ENCODE measurements at regions not wholly inside any gene's neighbourhood (a gene's known extent, or its start where the extent isn't known, plus 50 kb on each side); places are given as distances from the start of the nearest gene placed in this dataset.

GRCh38 chr10:111822661-111823060 is 360.9 kb downstream of the GPAM start:
- DNase-seq (ENCODE audit: low spot score), result no peak

- no peak for DNase-seq (ENCODE audit: low spot score)
Measured at GRCh38 chr10:111824128-111824527, 359.4 kb downstream of the GPAM start.

- DNase-seq (ENCODE audit: low spot score), result no peak
Measured at GRCh38 chr10:111830359-111830758, 353.2 kb downstream of the GPAM start.

GRCh38 chr10:111831058-111831457 is 352.5 kb downstream of the GPAM start:
- no peak for DNase-seq (ENCODE audit: low spot score)

GRCh38 chr10:111833251-111833650 is 350.3 kb downstream of the GPAM start:
- DNase-seq (ENCODE audit: low spot score), result no peak

DNA sequence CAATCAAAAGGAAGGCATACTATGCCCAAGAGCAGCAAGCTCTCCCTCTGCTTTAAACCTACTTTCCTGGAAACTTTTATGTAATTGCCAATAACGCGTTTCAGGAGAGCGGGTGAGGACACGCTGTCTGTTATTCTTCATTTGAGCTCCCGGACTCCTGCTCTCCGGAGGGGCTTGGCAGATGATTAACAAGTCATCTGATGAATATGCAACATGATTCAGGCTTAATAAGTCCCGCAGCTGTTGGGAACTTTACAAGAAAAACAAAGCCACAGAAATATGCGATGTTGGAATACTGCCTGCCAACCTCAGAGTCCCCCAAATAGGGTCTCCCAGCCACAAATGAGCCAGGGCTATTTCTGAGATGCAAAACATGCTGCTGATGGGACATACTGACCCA is 348.0 kb downstream of the GPAM start:
- DNase-seq (ENCODE audit: low spot score), result no peak

DNA sequence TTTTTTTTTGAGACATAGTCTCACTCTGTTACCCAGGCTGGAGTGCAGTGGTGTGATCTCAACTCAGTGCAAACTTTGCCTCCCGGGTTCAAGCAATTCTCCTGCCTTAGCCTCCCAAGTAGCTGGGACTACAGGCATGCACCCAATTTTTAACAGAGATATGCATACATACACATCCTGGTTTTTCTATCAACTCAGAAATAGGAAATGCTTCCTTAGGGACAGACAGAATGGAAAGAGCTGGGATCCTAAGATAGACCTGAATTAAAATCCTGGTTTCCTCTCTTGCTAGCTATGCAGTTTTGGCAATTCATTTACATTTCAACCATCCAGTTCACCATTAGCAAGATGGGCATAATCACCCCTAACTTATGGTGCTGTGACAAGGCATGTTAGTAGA is 347.5 kb downstream of the GPAM start:
- no peak for DNase-seq (ENCODE audit: low spot score)

DNA sequence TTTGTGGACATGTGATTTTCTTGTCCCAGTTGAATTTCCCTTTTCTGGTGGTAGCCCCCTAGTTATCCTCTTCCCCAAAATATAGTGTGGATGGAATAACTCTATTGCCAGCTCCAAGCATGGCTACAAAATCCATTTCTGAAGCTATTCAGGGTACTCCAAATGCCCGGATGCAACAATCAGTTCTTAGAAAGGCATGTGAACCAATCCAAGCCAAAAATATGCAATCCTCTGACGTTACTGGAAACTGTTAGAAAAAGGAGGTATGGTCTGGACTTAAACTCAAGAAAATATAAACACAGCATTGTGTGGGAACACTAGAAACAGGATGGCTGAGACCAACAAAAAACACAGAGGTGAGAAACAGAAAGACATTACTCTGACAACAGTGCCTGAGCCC is 347.0 kb downstream of the GPAM start:
- DNase-seq (ENCODE audit: low spot score), result no peak

- DNase-seq (ENCODE audit: low spot score), result no peak
Measured at GRCh38 chr10:111837086-111837485, 346.5 kb downstream of the GPAM start.

- no peak for DNase-seq (ENCODE audit: low spot score)
Measured at GRCh38 chr10:111837985-111838384, 345.6 kb downstream of the GPAM start.

GRCh38 chr10:111840546-111840945 is 343.0 kb downstream of the GPAM start:
- no peak for DNase-seq (ENCODE audit: low spot score)

GRCh38 chr10:111852801-111853200 is 330.8 kb downstream of the GPAM start:
- DNase-seq (ENCODE audit: low spot score), result no peak

- DNase-seq (ENCODE audit: low spot score), result peak; percentile 6
Measured at GRCh38 chr10:111856631-111857030, 326.9 kb downstream of the GPAM start.

GRCh38 chr10:111865550-111865949 is 318.0 kb downstream of the GPAM start:
- no peak for DNase-seq (ENCODE audit: low spot score)

DNA sequence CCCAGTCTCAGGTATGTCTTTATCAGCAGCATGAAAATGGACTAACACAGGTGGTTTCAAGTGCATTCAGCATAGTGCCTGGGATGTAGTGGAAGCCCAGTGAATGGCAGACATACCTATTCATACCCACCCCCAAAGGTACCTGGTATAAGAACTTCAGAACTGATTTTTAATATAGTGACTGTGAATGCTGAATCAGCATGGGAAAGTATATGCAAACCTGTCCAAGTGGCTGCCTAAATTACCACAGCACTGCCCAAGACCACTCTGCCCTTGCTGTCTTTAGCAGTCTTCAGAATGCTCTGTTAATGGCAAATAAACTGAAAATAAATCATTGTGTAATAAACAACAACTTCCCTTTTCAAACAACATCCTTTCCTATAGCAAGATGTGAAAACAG is 312.1 kb downstream of the GPAM start:
- no peak for DNase-seq (ENCODE audit: low spot score)

- DNase-seq (ENCODE audit: low spot score), result no peak
Measured at GRCh38 chr10:111872591-111872990, 311.0 kb downstream of the GPAM start.

DNA sequence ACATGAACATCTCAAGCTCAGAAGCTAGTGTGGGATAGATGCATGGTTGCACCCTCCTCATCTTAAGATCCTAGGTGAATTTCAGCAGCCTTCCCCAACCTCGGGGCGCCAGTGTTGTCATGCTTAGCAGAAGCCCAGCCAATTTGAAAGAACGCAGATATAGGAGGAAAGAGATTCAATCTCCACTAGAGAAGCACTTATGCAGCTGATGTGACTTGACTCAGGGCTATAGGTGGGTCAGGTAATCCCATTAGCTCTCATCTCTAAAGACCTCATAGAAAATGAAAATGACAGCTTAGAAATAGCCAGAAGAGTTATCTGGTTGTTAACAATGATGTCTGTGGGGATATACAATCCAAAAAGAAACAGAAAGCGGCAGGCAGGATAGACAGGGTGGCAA is 310.5 kb downstream of the GPAM start:
- no peak for DNase-seq (ENCODE audit: low spot score)

GRCh38 chr10:111873621-111874135 is 309.9 kb downstream of the GPAM start:
- no peak for DNase-seq (ENCODE audit: low spot score)

DNA sequence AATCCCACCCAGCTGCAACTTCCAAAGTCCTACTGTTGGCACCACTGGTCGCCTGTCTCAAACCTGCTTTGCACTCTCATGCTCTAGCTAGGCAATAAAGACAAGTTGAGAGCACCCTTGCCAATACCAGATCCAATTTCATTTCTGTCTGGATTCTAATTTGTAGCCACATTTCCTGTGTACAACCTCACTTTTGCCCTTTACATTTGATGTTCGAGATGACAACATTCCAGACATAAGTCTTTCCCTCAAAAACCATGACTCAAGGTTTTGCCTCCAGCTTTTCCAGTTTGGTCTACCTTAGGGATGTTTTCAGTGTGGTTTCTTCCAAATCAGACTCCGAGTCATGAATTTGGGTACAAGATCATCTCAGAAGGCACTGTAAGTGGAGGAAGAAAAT is 309.0 kb downstream of the GPAM start:
- DNase-seq (ENCODE audit: low spot score), result no peak

DNA sequence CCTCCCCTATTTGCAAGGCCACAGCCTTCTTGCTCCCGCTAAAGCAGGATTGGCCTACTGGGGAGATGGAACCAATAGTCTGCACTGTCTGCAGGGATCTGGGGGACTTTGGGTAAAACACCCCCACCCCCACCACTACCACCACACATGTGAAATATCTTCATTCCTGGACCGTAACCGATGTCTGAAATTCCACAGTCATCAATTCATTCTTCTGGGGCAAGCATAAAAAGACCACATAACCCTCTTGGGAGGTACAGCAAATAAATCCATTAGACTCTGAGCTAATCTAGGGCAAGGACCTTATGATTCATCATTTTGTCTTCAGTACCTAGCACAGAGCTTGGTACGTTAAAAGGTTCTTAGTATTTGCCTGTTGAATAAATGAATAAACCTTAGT is 307.8 kb downstream of the GPAM start:
- DNase-seq (ENCODE audit: low spot score), result no peak

GRCh38 chr10:111877258-111877657 is 306.3 kb downstream of the GPAM start:
- DNase-seq (ENCODE audit: low spot score), result no peak

DNA sequence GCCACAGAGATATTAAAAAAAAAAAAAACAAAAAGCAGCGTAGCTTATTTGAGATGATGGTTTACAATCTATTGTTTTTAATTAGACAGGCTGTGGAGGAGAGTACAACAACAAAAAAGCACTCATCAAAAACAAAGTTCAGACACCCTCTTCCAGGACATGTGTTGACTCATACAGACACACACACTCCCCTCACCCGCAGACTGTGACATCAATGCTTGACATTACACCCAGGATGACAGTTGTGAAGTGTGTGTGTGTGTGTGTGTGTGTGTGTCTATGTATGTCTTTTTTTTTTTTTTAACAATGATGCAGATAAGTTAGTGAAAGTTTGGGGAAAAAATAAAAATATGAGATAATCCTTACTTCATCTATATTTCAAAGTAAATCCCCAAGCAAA is 303.6 kb downstream of the GPAM start:
- no peak for DNase-seq (ENCODE audit: low spot score)

- no peak for DNase-seq (ENCODE audit: low spot score)
Measured at GRCh38 chr10:111885046-111885445, 298.5 kb downstream of the GPAM start.

- DNase-seq (ENCODE audit: low spot score), result no peak
Measured at GRCh38 chr10:111885919-111886318, 297.6 kb downstream of the GPAM start.

GRCh38 chr10:111887266-111887665 is 296.3 kb downstream of the GPAM start:
- DNase-seq (ENCODE audit: low spot score), result no peak
